K562 (cell line): ENCODE measurements at regions not wholly inside any gene's neighbourhood (a gene's known extent, or its start where the extent isn't known, plus 50 kb on each side); places are given as distances from the start of the nearest gene placed in this dataset.

Source experiments
- ATAC-seq: fragments of 200-7000 bp; cut with Tn5 transposase; 3 replicates; pipeline ENCODE4 v1.9.1; 2020; ENCODE audit warnings: moderate library complexity
- BruUV-seq: library from RNA; stranded (reverse); fragments of 400-500 nt; replicated peaks from 2 replicates; lab custom pipeline; 2021; lab: Mats Ljungman, UMichigan
- CTCF ChIA-PET: fragments of 300-600 bp; formaldehyde crosslinking; extraction: SDS; loops from one replicate; lab custom pipeline; 2021; ENCODE audit warnings: low intra/inter-chr PET ratio; lab: Yijun Ruan, JAX
- POLR2A ChIA-PET: fragments of 300-600, 350-650 bp; sonication (Branson Sonifier 250); formaldehyde crosslinking; extraction: SDS; loops from one replicate; lab custom pipeline; 2021; ENCODE audit warnings: antibody characterized with exemption, inconsistent platforms; lab: Yijun Ruan, JAX
- DNase-seq, 4 experiments: peaks; one replicate each; pipeline versions ENCODE4 v3.0.0 to v3.0.0-alpha.2; 2011 to 2018; ENCODE audit warnings: low spot score in 3 of 4, mixed read lengths in 3 of 4; ENCODE audit errors: extremely low read depth in 1 of 4
- FAIRE-seq: peaks from 2 replicates; lab custom pipeline; 2011; peaks lifted over from hg19 to GRCh38; lab: Jason Lieb, UNC
- H2AFZ ChIP-seq: 2 replicates; pipeline ENCODE4 v1.6.0; 2011; ENCODE audit warnings: low read depth, low read length, control low read depth, inconsistent platforms
- H3K27ac ChIP-seq: fragments of 200-600 bp; 3 replicates; pipeline ENCODE4 v1.8.0; 2011; ENCODE audit warnings: low read depth, mild to moderate bottlenecking, control low read depth, inconsistent platforms, low read length, moderate library complexity, mixed read lengths; ENCODE audit errors: extremely low read depth
- H3K27me3 ChIP-seq, 2 experiments: fragments of 300-600 bp in 1 of 2; 2 replicates in 1 of 2; 3 replicates in 1 of 2; pipeline versions ENCODE4 v1.6.0 to v1.8.0; 2011; ENCODE audit warnings: inconsistent platforms in 2 of 2, low read length in 2 of 2, mild to moderate bottlenecking in 1 of 2, mixed read lengths in 1 of 2, moderate library complexity in 1 of 2; ENCODE audit not compliant: control insufficient read depth in 2 of 2, insufficient read depth in 2 of 2
- H3K36me3 ChIP-seq: fragments of 300-600 bp; 3 replicates; pipeline ENCODE4 v1.8.0; 2011; ENCODE audit warnings: mild to moderate bottlenecking, low read length, inconsistent platforms; ENCODE audit not compliant: control insufficient read depth, insufficient read depth
- H3K4me1 ChIP-seq, 2 experiments: fragments of 200-600 bp in 1 of 2; replicated peaks in 1 of 2; 2 replicates in 1 of 2; 3 replicates in 1 of 2; pipeline versions ENCODE4 v1.5.1 to v1.8.0; 2011; ENCODE audit warnings: inconsistent platforms in 2 of 2, low read length in 2 of 2, mild to moderate bottlenecking in 1 of 2, mixed read lengths in 1 of 2, moderate library complexity in 1 of 2; ENCODE audit not compliant: control insufficient read depth in 2 of 2, insufficient read depth in 2 of 2
- H3K4me2 ChIP-seq: 2 replicates; pipeline ENCODE4 v1.6.1; 2011; ENCODE audit warnings: low read length, control low read depth, inconsistent platforms, mixed read lengths; ENCODE audit not compliant: insufficient read depth
- H3K4me3 ChIP-seq: fragments of 200-600 bp; sonication (generic), shearing (Covaris generic); 2 replicates; pipeline ENCODE4 v1.5.1; 2016; ENCODE audit warnings: control low read depth, inconsistent platforms
- H3K79me2 ChIP-seq: fragments of 200-600 bp; 3 replicates; pipeline ENCODE4 v1.8.0; 2011; ENCODE audit warnings: low read length, inconsistent platforms; ENCODE audit not compliant: control insufficient read depth, insufficient read depth
- H3K9ac ChIP-seq, 2 experiments: 2 replicates each; pipeline versions ENCODE4 v1.6.0 to v1.6.1; 2011; ENCODE audit warnings: low read depth in 2 of 2, low read length in 2 of 2, control low read depth in 1 of 2, inconsistent platforms in 1 of 2, mild to moderate bottlenecking in 1 of 2, mixed read lengths in 1 of 2; ENCODE audit not compliant: insufficient read depth in 1 of 2
- H3K9me1 ChIP-seq: one replicate; pipeline ENCODE4 v1.6.0; 2011; ENCODE audit warnings: inconsistent platforms, mild to moderate bottlenecking, low read length, moderate library complexity; ENCODE audit not compliant: control insufficient read depth, insufficient read depth
- H3K9me3 ChIP-seq: replicated peaks from 2 replicates; pipeline ENCODE4 v1.5.1; 2011; ENCODE audit warnings: low read depth, low read length, inconsistent platforms; ENCODE audit not compliant: control insufficient read depth, insufficient read depth
- H4K20me1 ChIP-seq: replicated peaks from 2 replicates; pipeline ENCODE4 v1.6.1; 2011; ENCODE audit warnings: low read length, inconsistent platforms, mixed read lengths; ENCODE audit not compliant: control insufficient read depth, insufficient read depth
- FOXA3 ChIP-seq, 2 experiments: fragments of 450-650 bp in 1 of 2; sonication (generic) in 1 of 2; formaldehyde crosslinking; IDR thresholded peaks in 1 of 2; conservative IDR thresholded peaks in 1 of 2; 2 replicates each; pipeline versions ENCODE4 v1.4.0 to v1.8.0; 2020 to 2022; ENCODE audit warnings: mild to moderate bottlenecking in 2 of 2, missing genetic modification reagents in 1 of 2
- NBN ChIP-seq: fragments of 450-650 bp; IDR thresholded peaks from 2 replicates; pipeline ENCODE4 v1.6.1; 2016; ENCODE audit warnings: low read depth, mild to moderate bottlenecking
- NFRKB ChIP-seq: fragments of 450-650 bp; IDR thresholded peaks from 2 replicates; pipeline ENCODE4 v1.6.1; 2016; ENCODE audit warnings: low read depth
- NUFIP1 ChIP-seq: fragments of 450-650 bp; IDR thresholded peaks from 2 replicates; pipeline ENCODE4 v1.6.1; 2018; ENCODE audit not compliant: partially characterized antibody
- ZNF217 ChIP-seq: sonication (generic); formaldehyde crosslinking; IDR thresholded peaks from 2 replicates; pipeline ENCODE4 v1.8.0; 2022; ENCODE audit warnings: mild to moderate bottlenecking, missing genetic modification reagents
- WGBS: fragments of 100-300 bp; shearing (Covaris generic); methylation state at CpG from one replicate; pipeline ENCODE4 v1.1.6; 2016; ENCODE audit warnings: low coverage, mixed read lengths; ENCODE audit not compliant: insufficient coverage; ENCODE audit errors: missing lambda C conversion rate; 5-methylcytosine and 5-hydroxymethylcytosine counted together
- in situ Hi-C: fragments of 300-500 bp; cut with MboI; formaldehyde crosslinking; loops from 4 replicates; pipeline ENCODE4 v1.15.0; 2018; ENCODE audit warnings: inconsistent platforms, mixed read lengths
- intact Hi-C: fragments of 100-400 bp; cut with micrococcal nuclease; formaldehyde crosslinking; loops from 2 replicates; pipeline ENCODE4 v1.14.2; 2022
- TF ChIP-seq, protein P1 (sequence below), 2 experiments: IDR thresholded peaks in 1 of 2; conservative IDR thresholded peaks in 1 of 2; 2 replicates each; pipeline ENCODE4 v1.6.1; 2016; ENCODE audit warnings: low read depth in 2 of 2, mild to moderate bottlenecking in 1 of 2, missing compliant biosample characterization in 1 of 2, missing genetic modification characterization in 1 of 2, moderate library complexity in 1 of 2

DNA sequence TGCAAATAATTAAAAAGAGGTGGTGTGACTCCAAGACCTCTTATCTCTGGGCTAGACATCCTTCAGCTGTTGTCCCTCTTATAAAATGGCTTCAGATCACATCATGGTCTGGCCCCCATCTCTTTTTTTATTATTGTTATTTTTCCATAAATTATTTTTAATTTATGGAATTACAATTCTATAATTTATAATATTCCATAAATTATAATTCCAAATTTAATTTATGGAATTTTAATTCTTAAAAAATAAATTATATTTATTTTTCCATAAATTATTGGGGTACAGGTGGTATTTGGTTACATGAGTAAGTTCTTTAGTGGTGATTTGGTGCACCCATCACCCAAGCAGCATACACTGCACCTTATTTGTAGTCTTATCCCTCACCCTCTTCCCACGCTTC lies 65.9 kb upstream of the GJA5 start:
- H3K79me2 ChIP-seq: no peaks in the 10 kb centered on the region
- WGBS: 0% methylated on average over 1 of the region's 1 CpG
- no peak overlapping the region for H3K4me3 ChIP-seq
- H3K27me3 ChIP-seq: no peaks in the 10 kb centered on the region; a peak in 1 of 5 replicates
- H3K4me1 ChIP-seq: no peaks in the 10 kb centered on the region
- ChIA-PET POLR2A (no interaction called here), CTCF (no interaction called here)
- H3K27ac ChIP-seq: no peak overlapping the region
- FAIRE-seq (no peak), ATAC-seq (no peak), DNase-seq (no peak)
- intact Hi-C loops: no loop called here
- no peak overlapping the region for H3K4me2 ChIP-seq
- no peaks in the 10 kb centered on the region for H3K9me3 ChIP-seq
- no peaks in the 10 kb centered on the region for H3K36me3 ChIP-seq
- no peaks in the 10 kb centered on the region for H3K9me1 ChIP-seq
- TF ChIP-seq NFRKB: no peak
- TF ChIP-seq ZNF217 (CRISPR knock-in tag): no peak
- no peak for TF ChIP-seq NUFIP1
- TF ChIP-seq NBN: no peak
- TF ChIP-seq, protein P1, sequence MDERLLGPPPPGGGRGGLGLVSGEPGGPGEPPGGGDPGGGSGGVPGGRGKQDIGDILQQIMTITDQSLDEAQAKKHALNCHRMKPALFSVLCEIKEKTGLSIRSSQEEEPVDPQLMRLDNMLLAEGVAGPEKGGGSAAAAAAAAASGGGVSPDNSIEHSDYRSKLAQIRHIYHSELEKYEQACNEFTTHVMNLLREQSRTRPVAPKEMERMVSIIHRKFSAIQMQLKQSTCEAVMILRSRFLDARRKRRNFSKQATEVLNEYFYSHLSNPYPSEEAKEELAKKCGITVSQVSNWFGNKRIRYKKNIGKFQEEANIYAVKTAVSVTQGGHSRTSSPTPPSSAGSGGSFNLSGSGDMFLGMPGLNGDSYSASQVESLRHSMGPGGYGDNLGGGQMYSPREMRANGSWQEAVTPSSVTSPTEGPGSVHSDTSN (CRISPR knock-in tag; IDR thresholded peaks at IDR 0.05; ENCODE audit: low read depth): no peak
- TF ChIP-seq, protein P1 (tag; conservative IDR thresholded peaks at IDR 0.05; ENCODE audit: low read depth): no peak
- TF ChIP-seq FOXA3 (CRISPR knock-in tag; conservative IDR thresholded peaks at IDR 0.05 in 1 of 2, IDR thresholded peaks at IDR 0.05 in 1 of 2): no peak
- H3K9ac ChIP-seq: no peak overlapping the region
- H4K20me1 ChIP-seq: no peaks in the 10 kb centered on the region
- in situ Hi-C loops: no loop called here
- no TSS peak for BruUV-seq
- no peak overlapping the region for H2AFZ ChIP-seq
